HG03097 (cell line): ENCODE measurements at regions not wholly inside any gene's neighbourhood (a gene's known extent, or its start where the extent isn't known, plus 50 kb on each side); places are given as distances from the start of the nearest gene placed in this dataset.

Experiments
- ATAC-seq: cut with Tn5 transposase; IDR thresholded peaks from one replicate; pipeline ENCODE4 v1.9.1; 2021; ENCODE audit not compliant: unreplicated experiment, low FRiP score

GRCh38 chr22:49042877-49043859 is 784.5 kb downstream of the BRD1 start:
- ATAC-seq = no peak

GRCh38 chr22:49042066-49042465 is 785.6 kb downstream of the BRD1 start:
- ATAC-seq = no peak

DNA sequence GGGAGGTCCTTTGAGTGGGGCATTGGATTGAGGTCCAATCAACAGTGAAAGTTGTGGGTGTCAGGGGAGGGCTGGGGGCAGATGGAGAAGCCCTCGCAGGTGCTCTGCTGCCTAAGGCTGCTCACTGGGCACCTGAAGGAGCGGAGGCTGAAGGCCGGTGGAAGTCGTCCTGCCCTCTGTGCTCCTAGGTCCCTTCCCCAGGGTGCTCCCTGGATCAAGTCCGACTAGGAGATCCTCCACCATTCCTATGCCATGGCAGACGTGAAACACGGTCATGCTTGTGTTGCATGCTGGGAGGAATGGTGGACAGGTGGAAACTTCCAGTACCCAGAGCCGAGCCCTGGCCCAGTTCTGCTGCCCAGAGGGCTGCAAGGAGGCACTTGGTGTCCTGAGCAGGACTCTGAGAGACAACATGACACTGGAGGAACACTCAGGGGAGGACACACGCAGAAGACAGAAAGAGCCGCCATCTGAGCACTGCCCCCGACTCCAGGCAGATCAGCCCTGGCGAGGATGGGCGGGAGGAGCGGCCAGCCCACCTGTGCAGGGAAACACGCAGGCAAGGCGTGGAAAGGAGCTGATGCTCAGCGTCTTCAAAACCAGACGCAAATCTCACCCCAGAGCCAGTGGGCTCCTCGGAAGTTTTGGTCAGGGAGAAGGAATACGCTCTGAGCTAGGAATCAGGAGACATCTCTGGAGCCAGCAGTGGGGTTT is 786.8 kb downstream of the BRD1 start:
- no peak for ATAC-seq

- ATAC-seq = no peak
These were observed 787.6 kb downstream of the BRD1 start for GRCh38 chr22:49040111-49040510.

GRCh38 chr22:49039625-49040024 is 788.0 kb downstream of the BRD1 start:
- no peak for ATAC-seq

DNA sequence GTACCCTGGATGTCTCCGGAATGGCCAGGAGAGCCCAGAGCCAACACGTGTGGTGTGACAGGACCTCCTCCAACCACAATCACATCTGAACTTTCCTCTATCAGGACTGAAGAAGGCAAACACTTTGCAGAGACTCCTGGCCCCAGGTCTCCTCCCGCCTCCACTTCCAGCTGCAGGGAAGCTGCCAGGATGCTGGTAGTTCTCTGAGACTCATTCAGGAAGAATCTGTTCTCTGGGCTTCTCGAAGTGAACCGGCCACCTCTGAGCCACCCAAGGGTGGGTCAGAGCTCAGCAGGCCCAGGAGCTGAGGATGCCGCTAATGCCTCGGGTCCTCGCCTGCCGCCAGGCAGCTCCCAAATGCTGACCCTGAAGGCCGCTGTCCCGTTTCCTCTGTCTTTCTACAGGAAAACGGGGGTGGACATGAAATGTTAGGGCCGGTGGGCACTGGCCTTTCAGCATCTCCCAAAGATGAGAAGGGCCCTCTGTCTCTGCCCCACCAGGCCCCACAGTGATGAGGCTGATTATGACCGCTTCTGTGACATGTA is 789.9 kb downstream of the BRD1 start:
- ATAC-seq = no peak

DNA sequence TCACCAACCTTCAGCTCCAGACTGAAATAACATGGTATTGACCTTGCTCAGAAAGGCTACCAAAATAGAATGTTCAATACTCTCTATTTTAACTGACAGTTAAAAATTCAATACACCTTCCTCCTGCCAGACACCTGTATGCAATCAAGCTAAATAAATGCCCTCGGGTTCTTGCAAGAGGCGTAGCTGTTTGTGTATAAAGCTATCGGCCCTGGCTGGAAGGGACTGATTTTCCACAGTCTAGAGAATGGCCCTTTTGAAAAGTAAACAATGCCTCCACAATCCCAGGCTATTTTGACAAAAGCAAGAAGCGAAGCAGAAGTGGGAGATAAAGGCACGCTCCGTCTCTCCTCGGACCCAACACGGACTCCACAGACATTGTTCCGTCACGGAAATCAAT is 791.2 kb downstream of the BRD1 start:
- no peak for ATAC-seq

DNA sequence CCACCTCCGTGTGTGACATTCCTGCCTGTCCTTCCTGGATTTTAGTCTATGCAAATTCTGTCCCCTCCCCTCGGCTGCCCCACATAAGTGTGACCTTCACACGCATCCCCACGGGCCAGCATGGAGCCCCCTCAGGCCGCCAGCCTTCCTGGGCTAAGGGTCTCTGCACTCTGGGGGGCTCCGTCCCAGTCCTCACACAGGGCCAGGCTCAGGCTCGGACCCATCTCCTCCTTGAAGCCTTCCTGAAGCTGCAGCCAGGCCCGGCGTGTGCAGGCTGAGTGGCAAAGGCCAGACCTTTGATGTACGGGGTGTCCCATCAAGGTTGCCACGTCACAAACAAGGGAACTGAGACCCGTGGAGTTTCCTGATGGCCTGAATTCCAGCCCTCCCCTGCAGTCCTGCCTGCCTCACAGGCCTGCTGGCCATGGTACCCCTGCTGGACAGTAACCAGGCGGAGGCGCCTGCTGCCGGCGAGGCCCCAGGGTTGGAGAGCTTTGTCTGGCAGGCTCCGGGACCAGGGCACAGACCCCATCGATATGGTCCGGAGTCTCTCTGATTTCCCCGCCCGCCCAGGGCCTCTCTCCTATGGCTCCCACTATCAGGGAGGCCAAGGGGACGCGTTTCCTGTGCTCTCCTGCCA is 791.7 kb downstream of the BRD1 start:
- ATAC-seq = no peak

GRCh38 chr22:49034836-49035817 is 792.5 kb downstream of the BRD1 start:
- no peak for ATAC-seq

GRCh38 chr22:49033616-49034015 is 794.1 kb downstream of the BRD1 start:
- no peak for ATAC-seq

- ATAC-seq = no peak
These were observed 794.9 kb downstream of the BRD1 start for GRCh38 chr22:49032821-49033220.

- ATAC-seq = no peak
These were observed 795.8 kb downstream of the BRD1 start for GRCh38 chr22:49031746-49032330.

- no peak for ATAC-seq
These were observed 799.6 kb downstream of the BRD1 start for GRCh38 chr22:49028111-49028510.

GRCh38 chr22:49027368-49027670 is 800.4 kb downstream of the BRD1 start:
- no peak for ATAC-seq

DNA sequence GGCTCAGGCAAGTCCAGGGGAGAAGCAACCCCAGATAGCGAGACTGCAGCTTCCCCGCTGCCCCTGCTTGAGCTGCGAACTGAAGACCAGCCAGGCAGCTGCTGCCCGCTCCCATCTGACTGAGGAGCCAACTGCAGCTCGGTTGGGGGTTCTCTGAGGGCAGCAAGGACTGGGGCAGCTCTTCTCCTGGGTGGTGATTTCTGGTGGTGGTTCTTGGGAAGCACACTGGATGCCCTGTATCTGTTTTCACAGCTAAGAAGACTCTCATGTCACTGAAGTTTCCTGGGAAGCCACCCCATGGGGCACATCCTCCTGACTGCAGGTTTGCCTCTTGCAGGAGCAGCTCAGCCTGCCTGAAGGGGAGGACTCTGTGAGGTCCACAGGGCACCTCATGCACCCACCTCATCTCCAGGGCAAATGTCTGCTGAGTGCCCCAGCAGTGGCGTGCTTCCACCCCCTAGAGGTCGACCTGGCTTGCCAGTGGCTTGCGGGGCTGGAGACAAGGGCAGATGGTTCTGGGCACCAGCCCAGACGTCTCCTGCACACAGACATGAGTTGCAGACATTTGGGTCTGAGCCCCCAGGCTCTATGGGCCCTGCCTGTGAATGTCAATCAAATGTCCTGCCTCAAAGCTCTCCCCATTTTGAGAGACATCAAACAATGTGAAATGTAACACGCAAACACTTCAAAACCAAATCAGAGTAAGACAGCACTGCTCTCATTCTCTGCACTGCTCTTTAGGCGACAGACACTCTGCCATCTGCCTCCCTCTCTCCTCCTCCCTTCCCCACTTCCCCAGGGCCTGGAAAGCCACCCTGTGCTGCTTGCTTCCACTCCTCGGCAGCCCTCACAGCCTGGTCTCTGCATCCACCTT is 800.9 kb downstream of the BRD1 start:
- ATAC-seq = no peak

DNA sequence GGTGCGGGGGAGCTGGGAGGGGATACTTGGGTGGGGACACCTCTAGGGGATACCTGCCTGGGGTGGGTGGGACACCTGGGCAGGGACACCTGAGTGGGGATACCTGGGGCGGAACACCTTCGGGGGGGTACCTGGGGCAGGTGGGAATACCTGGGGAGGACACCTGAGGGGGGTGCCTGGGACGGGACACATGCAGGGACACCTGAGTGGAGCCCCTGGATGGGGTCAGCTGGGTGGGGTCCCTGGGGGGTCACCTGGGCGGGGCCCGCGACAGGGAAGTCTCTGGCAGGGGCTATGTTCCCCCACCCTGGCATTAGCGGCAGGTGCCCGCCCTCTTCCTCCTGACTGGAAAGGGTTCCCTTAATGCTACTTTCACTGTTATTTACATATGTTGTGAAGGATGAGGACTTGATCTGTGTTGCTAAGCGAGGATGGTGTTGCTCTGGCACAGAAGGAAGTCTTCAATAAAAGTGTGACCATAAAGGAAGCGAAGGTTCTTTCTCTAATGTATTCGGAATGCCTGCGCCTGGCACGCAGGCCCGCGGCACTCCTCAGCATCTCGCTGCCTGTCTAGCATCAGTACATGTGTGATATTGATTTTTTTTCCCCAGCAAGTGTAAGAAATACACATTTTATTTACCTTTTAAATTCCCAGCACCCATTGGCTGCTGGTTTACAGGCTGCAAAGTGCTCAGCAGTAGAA is 801.7 kb downstream of the BRD1 start:
- no peak for ATAC-seq

DNA sequence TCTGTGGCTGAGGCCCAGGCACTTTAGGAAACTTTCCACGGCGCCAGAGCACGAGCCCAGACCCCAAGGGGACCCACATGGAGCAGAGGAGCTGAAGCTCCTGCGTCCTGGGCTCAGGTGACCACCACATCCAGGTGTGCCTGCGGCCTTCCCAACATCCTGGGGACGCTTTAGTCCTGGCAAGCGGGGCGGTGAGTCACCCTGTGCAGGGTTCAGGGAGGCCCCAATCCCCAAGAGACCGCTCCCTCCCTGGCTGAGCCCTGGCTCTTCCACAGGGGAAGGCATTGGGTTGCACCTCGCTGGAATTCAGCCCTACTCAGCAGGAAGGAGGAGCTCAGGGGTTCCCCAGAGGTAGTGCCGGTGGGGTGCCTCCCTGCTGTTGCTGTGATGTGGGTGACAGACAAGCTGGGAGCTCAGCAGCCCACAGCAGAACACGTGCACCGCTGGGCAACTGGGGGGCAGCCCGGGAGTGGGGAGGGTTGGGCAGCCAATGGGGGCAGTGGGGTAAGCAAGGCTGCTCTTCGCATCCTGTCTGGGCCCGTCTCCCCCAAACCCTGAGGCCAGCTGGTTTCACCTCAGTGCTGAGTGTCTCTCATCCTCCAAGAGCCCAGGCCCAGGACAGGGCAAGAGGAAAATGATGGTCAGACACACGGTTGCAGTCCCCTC is 802.8 kb downstream of the BRD1 start:
- ATAC-seq = no peak
